ENCODE measurements at regions not wholly inside any gene's neighbourhood (a gene's known extent, or its start where the extent isn't known, plus 50 kb on each side); places are given as distances from the start of the nearest gene placed in this dataset.
A peak's percentile ranks its signal among the peaks of the same experiment; 100 is the strongest.

- TF ChIP-seq, protein P1, sequence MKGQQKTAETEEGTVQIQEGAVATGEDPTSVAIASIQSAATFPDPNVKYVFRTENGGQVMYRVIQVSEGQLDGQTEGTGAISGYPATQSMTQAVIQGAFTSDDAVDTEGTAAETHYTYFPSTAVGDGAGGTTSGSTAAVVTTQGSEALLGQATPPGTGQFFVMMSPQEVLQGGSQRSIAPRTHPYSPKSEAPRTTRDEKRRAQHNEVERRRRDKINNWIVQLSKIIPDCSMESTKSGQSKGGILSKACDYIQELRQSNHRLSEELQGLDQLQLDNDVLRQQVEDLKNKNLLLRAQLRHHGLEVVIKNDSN (IDR thresholded peaks at IDR 0.05), result no peak
- TF ChIP-seq CEBPB (IDR thresholded peaks at IDR 0.05) (no peak), REST (IDR thresholded peaks at IDR 0.05; ENCODE audit: low read depth) (no peak), FOXM1 (IDR thresholded peaks at IDR 0.05; ENCODE audit: borderline replicate concordance, low read depth) (no peak), YY1 (IDR thresholded peaks at IDR 0.05; ENCODE audit: low read depth) (no peak), TEAD4 (IDR thresholded peaks at IDR 0.05) (no peak), TAF1 (IDR thresholded peaks at IDR 0.05; ENCODE audit: low read depth) (no peak), ZBTB7A (IDR thresholded peaks at IDR 0.05; ENCODE audit: low read depth) (no peak), TCF12 (IDR thresholded peaks at IDR 0.05; ENCODE audit: low read depth) (no peak), EGR1 (IDR thresholded peaks at IDR 0.05) (no peak), EP300 (IDR thresholded peaks at IDR 0.05; ENCODE audit: borderline replicate concordance) (no peak), NFIC (IDR thresholded peaks at IDR 0.05) (no peak), CREB1 (IDR thresholded peaks at IDR 0.05; ENCODE audit: low read depth) (no peak)
- TF ChIP-seq, protein P2, sequence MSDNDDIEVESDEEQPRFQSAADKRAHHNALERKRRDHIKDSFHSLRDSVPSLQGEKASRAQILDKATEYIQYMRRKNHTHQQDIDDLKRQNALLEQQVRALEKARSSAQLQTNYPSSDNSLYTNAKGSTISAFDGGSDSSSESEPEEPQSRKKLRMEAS (IDR thresholded peaks at IDR 0.05), result no peak
These were observed 428.4 kb downstream of the ARL4A start for GRCh38 chr7:13115855-13116254.

- TF ChIP-seq, protein P2 (IDR thresholded peaks at IDR 0.05), result no peak
- TF ChIP-seq RAD21 (IDR thresholded peaks at IDR 0.05; ENCODE audit: low read depth), result peak; percentile 47
- TF ChIP-seq, protein P1 (IDR thresholded peaks at IDR 0.05), result no peak
- no peak for TF ChIP-seq YY1 (IDR thresholded peaks at IDR 0.05; ENCODE audit: low read depth)
- no peak for TF ChIP-seq TAF1 (IDR thresholded peaks at IDR 0.05; ENCODE audit: low read depth)
- no peak for TF ChIP-seq TEAD4 (IDR thresholded peaks at IDR 0.05)
These were observed 429.7 kb downstream of the ARL4A start for GRCh38 chr7:13117103-13117502.

DNA sequence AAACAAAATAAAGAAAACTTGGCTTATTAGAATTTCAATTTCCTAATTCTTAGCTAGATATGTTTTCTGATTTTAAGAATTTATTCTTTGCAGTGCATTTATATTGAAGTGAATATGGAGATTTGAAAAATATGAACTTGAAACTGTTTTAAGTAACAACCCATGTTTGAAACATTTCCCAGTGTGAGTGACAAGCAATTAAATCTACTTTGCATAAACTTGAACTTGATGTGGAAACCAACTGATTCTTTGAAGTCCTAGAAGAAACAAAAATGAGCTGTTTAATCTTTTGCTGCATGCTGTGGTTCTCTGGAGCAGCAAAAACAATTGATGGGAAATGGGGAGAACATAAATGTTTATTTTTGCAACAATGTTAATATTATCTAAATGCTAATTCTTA lies 430.2 kb downstream of the ARL4A start:
- TF ChIP-seq EP300 (IDR thresholded peaks at IDR 0.05; ENCODE audit: borderline replicate concordance), result no peak
- no peak for TF ChIP-seq EGR1 (IDR thresholded peaks at IDR 0.05)
- TF ChIP-seq CREB1 (IDR thresholded peaks at IDR 0.05; ENCODE audit: low read depth), result no peak
- TF ChIP-seq ZBTB7A (IDR thresholded peaks at IDR 0.05; ENCODE audit: low read depth), result no peak
- no peak for TF ChIP-seq TEAD4 (IDR thresholded peaks at IDR 0.05)
- no peak for TF ChIP-seq NFIC (IDR thresholded peaks at IDR 0.05)
- no peak for TF ChIP-seq REST (IDR thresholded peaks at IDR 0.05; ENCODE audit: low read depth)

DNA sequence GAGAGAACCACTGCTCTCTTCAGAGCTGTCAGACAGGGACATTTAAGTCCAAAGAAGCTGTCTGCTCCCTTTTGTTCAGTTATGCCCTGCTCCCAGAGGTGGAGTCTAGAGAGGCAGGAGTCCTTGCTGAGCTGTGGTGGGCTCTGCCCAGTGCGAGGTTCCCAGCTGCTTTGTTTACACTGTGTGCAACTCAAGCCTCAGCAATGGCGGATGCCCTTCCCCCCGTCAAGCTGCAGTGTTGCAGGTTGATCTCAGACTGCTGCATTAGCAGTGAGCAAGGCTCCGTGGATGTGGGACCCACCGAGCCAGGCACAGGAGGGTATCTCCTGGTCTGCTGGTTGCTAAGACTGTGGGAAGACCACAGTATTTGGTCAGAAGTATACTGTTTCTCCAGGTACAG lies 438.9 kb downstream of the ARL4A start:
- TF ChIP-seq TAF1 (IDR thresholded peaks at IDR 0.05; ENCODE audit: low read depth) (no peak), FOXM1 (IDR thresholded peaks at IDR 0.05; ENCODE audit: borderline replicate concordance, low read depth) (no peak), EGR1 (IDR thresholded peaks at IDR 0.05) (no peak), RAD21 (IDR thresholded peaks at IDR 0.05; ENCODE audit: low read depth) (no peak), EP300 (IDR thresholded peaks at IDR 0.05; ENCODE audit: borderline replicate concordance) (no peak), CEBPB (IDR thresholded peaks at IDR 0.05) (no peak), CREB1 (IDR thresholded peaks at IDR 0.05; ENCODE audit: low read depth) (no peak), ZBTB7A (IDR thresholded peaks at IDR 0.05; ENCODE audit: low read depth) (no peak), TCF12 (IDR thresholded peaks at IDR 0.05; ENCODE audit: low read depth) (no peak), YY1 (IDR thresholded peaks at IDR 0.05; ENCODE audit: low read depth) (no peak), REST (IDR thresholded peaks at IDR 0.05; ENCODE audit: low read depth) (no peak), TEAD4 (IDR thresholded peaks at IDR 0.05) (no peak)
- TF ChIP-seq, protein P2 (IDR thresholded peaks at IDR 0.05), result no peak
- TF ChIP-seq, protein P1 (IDR thresholded peaks at IDR 0.05), result no peak
